Spleen (tissue), 11 donors: ENCODE measurements at regions not wholly inside any gene's neighbourhood (a gene's known extent, or its start where the extent isn't known, plus 50 kb on each side); places are given as distances from the start of the nearest gene placed in this dataset.

Experiments used
- DNase-seq: peaks from one replicate; pipeline ENCODE4 v3.0.0-alpha.2; 2020
- H3K27ac ChIP-seq, 8 donors: fragments of 200-600 bp; sonication (generic) in 7 of 8; 1 replicate in 4 of 8; 2 replicates in 4 of 8; pipeline versions ENCODE4 v1.5.0 to v1.8.0; 2016 to 2021; ENCODE audit warnings: inconsistent platforms in 4 of 8, mild to moderate bottlenecking in 4 of 8, moderate library complexity in 1 of 8
- H3K27me3 ChIP-seq, 7 donors: fragments of 200-600 bp; sonication (generic) in 6 of 7; replicated peaks in 1 of 7; 1 replicate in 4 of 7; 2 replicates in 3 of 7; pipeline versions ENCODE4 v1.5.0 to v1.8.0; 2016 to 2021; ENCODE audit warnings: inconsistent platforms in 3 of 7, mild to moderate bottlenecking in 1 of 7
- H3K36me3 ChIP-seq, 6 donors: fragments of 200-600 bp; sonication (generic) in 5 of 6; 1 replicate in 4 of 6; 2 replicates in 2 of 6; pipeline versions ENCODE4 v1.5.0 to v1.8.0; 2016 to 2021; ENCODE audit warnings: inconsistent platforms in 2 of 6
- H3K4me1 ChIP-seq, 6 donors: fragments of 200-600 bp; sonication (generic) in 5 of 6; 1 replicate in 3 of 6; 2 replicates in 3 of 6; pipeline versions ENCODE4 v1.5.0 to v1.8.0; 2016 to 2021; ENCODE audit warnings: inconsistent platforms in 3 of 6
- H3K4me3 ChIP-seq, 8 donors: fragments of 200-600 bp; sonication (generic) in 7 of 8; 1 replicate in 4 of 8; 2 replicates in 4 of 8; pipeline versions ENCODE4 v1.5.0 to v1.8.0; 2016 to 2021; ENCODE audit warnings: inconsistent platforms in 4 of 8, mild to moderate bottlenecking in 4 of 8, moderate library complexity in 2 of 8
- H3K9me3 ChIP-seq, 8 donors: fragments of 200-600 bp; sonication (generic) in 7 of 8; 1 replicate in 4 of 8; 2 replicates in 4 of 8; pipeline versions ENCODE4 v1.5.0 to v1.8.0; 2016 to 2021; ENCODE audit warnings: inconsistent platforms in 4 of 8
- CTCF ChIP-seq, 11 experiments: fragments of 200-600 bp in 7 of 11; fragments of 450-650 bp in 4 of 11; sonication (generic) in 4 of 11; IDR thresholded peaks in 8 of 11; conservative IDR thresholded peaks in 3 of 11; 1 replicate in 7 of 11; 2 replicates in 4 of 11; pipeline versions ENCODE4 v1.4.0 to v1.8.0; 2016 to 2021; ENCODE audit warnings: antibody characterized with exemption in 11 of 11, inconsistent platforms in 4 of 11, mild to moderate bottlenecking in 1 of 11
- POLR2A ChIP-seq, 3 donors: fragments of 450-650 bp; IDR thresholded peaks; one replicate each; pipeline ENCODE4 v1.5.1; 2017; ENCODE audit warnings: antibody characterized with exemption in 3 of 3, mild to moderate bottlenecking in 1 of 3
- POLR2AphosphoS5 ChIP-seq, 3 donors: sonication (generic); formaldehyde crosslinking; IDR thresholded peaks; one replicate each; pipeline ENCODE4 v1.5.1; 2017; ENCODE audit warnings: antibody characterized with exemption in 3 of 3
- whole genome bisulfite sequencing, 5 donors: extraction: QIAGEN DNeasy Blood & Tissue Kit in 3 of 5; methylation state at CpG; one replicate each; pipeline versions ENCODE4 v1.1.5 to v1.1.7; 2013 to 2018; 5-methylcytosine and 5-hydroxymethylcytosine counted together
- intact Hi-C: fragments of 100-400 bp; cut with DNase I; formaldehyde crosslinking; loops from one replicate; pipeline ENCODE4 v1.15.0; 2023; ENCODE audit warnings: low total_unique reads
- donor health status: healthy with polysubstance abuse.
- donor health status: DM: no; HTN: no; CAD: no; lungs with moderate emphysema.
- donor health status: DM: no; HTN: no; CAD: no.
- donor health status: Bipolar disorder and iron deficiency.
- donor health status: healthy.
- donor health status: DM: no; HTN: no; CAD: no.
- donor health status: DM: yes; HTN: yes; CAD: no.

- Histone ChIP-seq H3K27ac (no peak overlapping the region), H3K36me3 (no peaks in the 10 kb centered on the region), H3K4me1 (no peaks in the 10 kb centered on the region), H3K27me3 (no peaks in the 10 kb centered on the region), H3K4me3 (no peak overlapping the region), H3K9me3 (no peaks in the 10 kb centered on the region)
- TF ChIP-seq CTCF (IDR thresholded peaks at IDR 0.05 in 8 of 11, conservative IDR thresholded peaks at IDR 0.05 in 3 of 11) = no peak
- no peak for TF ChIP-seq POLR2AphosphoS5 (IDR thresholded peaks at IDR 0.05)
- no peak for TF ChIP-seq POLR2A (IDR thresholded peaks at IDR 0.05)
- no peak for DNase-seq
- 58 to 78% (median 67%) methylated on average over 2 of the region's 2 CpGs for WGBS, 5 donors
- intact Hi-C loops = no loop called here
These were observed 104.3 kb upstream of the UGT8 start for GRCh38 chr4:114494246-114494803.

- no peaks in the 10 kb centered on the region for H3K4me1 ChIP-seq
- no peak overlapping the region for H3K27ac ChIP-seq
- no peaks in the 10 kb centered on the region for H3K36me3 ChIP-seq
- H3K27me3 ChIP-seq = no peaks in the 10 kb centered on the region
- H3K9me3 ChIP-seq = no peaks in the 10 kb centered on the region
- WGBS, 5 donors = 39 to 65% (median 55%) methylated on average over 8 of the region's 8 CpGs
- TF ChIP-seq CTCF (IDR thresholded peaks at IDR 0.05 in 8 of 11, conservative IDR thresholded peaks at IDR 0.05 in 3 of 11) = no peak
- no peak for TF ChIP-seq POLR2AphosphoS5 (IDR thresholded peaks at IDR 0.05)
- TF ChIP-seq POLR2A (IDR thresholded peaks at IDR 0.05) = no peak
- no peak overlapping the region for H3K4me3 ChIP-seq
- no peak for DNase-seq
- intact Hi-C loops = no loop called here
These were observed 103.1 kb upstream of the UGT8 start for GRCh38 chr4:114495471-114495928.

- no peaks in the 10 kb centered on the region for H3K36me3 ChIP-seq
- no peaks in the 10 kb centered on the region for H3K9me3 ChIP-seq
- H3K4me1 ChIP-seq = no peaks in the 10 kb centered on the region
- H3K4me3 ChIP-seq = no peak overlapping the region
- no peak for TF ChIP-seq POLR2A (IDR thresholded peaks at IDR 0.05)
- TF ChIP-seq CTCF (IDR thresholded peaks at IDR 0.05 in 8 of 11, conservative IDR thresholded peaks at IDR 0.05 in 3 of 11) = no peak
- TF ChIP-seq POLR2AphosphoS5 (IDR thresholded peaks at IDR 0.05) = no peak
- H3K27ac ChIP-seq = no peak overlapping the region
- intact Hi-C loops = no loop called here
- no peak for DNase-seq
- no peaks in the 10 kb centered on the region for H3K27me3 ChIP-seq
These were observed 101.5 kb upstream of the UGT8 start for GRCh38 chr4:114497116-114497515.

- Histone ChIP-seq H3K4me3 (no peak overlapping the region), H3K27me3 (no peaks in the 10 kb centered on the region), H3K9me3 (no peaks in the 10 kb centered on the region), H3K4me1 (no peaks in the 10 kb centered on the region), H3K27ac (no peak overlapping the region), H3K36me3 (no peaks in the 10 kb centered on the region)
- TF ChIP-seq CTCF (IDR thresholded peaks at IDR 0.05 in 8 of 11, conservative IDR thresholded peaks at IDR 0.05 in 3 of 11) (no peak), POLR2A (IDR thresholded peaks at IDR 0.05) (no peak), POLR2AphosphoS5 (IDR thresholded peaks at IDR 0.05) (no peak)
- DNase-seq = no peak
- intact Hi-C loops = no loop called here
These were observed 89.3 kb upstream of the UGT8 start for GRCh38 chr4:114509340-114509739.
